NB4 (cell line): ENCODE measurements at regions not wholly inside any gene's neighbourhood (a gene's known extent, or its start where the extent isn't known, plus 50 kb on each side); places are given as distances from the start of the nearest gene placed in this dataset.

Experiments used
- CTCF ChIP-seq: IDR thresholded peaks from one replicate; pipeline ENCODE4 v1.5.1; 2012; ENCODE audit warnings: low read depth, low read length
- MAX ChIP-seq: IDR thresholded peaks from 2 replicates; pipeline ENCODE4 v1.6.1; 2011; ENCODE audit warnings: low read depth, low read length
- MYC ChIP-seq: IDR thresholded peaks from 2 replicates; pipeline ENCODE4 v1.6.1; 2011; ENCODE audit warnings: low read depth, low read length
- POLR2A ChIP-seq: IDR thresholded peaks from 2 replicates; pipeline ENCODE4 v1.6.1; 2011; ENCODE audit warnings: mild to moderate bottlenecking; ENCODE audit not compliant: insufficient read length; ENCODE audit errors: extremely low read depth

- no peak for TF ChIP-seq CTCF
- no peak for TF ChIP-seq MAX
- TF ChIP-seq MYC = no peak
- no peak for TF ChIP-seq POLR2A
These were observed 72.2 kb upstream of the COL13A1 start for GRCh38 chr10:69729326-69730048.
